HG03571 (cell line): ENCODE measurements at regions not wholly inside any gene's neighbourhood (a gene's known extent, or its start where the extent isn't known, plus 50 kb on each side); places are given as distances from the start of the nearest gene placed in this dataset.

Experiments used
- ATAC-seq: cut with Tn5 transposase; IDR thresholded peaks from one replicate; pipeline ENCODE4 v1.9.1; 2021; ENCODE audit not compliant: unreplicated experiment

DNA sequence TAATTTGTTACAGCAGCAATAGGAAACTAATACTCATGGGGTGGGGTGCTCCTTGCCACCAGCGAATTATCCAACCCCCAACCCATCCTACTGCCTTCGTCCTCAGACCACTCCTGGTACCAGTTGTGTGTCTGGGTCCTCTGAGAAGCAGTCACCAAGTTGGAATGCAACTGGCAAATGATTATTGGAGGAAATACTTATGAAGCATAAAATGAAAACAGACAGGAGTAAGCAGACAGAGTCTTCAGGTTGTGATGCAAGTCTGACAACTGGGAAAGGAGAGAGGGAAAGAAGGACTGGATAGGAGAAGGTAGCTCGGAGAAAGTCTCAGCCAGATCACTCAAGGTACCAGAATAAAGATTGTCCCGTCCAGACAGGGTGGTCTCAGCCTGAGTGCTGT is 181.1 kb upstream of the ARID2 start:
- ATAC-seq: no peak

DNA sequence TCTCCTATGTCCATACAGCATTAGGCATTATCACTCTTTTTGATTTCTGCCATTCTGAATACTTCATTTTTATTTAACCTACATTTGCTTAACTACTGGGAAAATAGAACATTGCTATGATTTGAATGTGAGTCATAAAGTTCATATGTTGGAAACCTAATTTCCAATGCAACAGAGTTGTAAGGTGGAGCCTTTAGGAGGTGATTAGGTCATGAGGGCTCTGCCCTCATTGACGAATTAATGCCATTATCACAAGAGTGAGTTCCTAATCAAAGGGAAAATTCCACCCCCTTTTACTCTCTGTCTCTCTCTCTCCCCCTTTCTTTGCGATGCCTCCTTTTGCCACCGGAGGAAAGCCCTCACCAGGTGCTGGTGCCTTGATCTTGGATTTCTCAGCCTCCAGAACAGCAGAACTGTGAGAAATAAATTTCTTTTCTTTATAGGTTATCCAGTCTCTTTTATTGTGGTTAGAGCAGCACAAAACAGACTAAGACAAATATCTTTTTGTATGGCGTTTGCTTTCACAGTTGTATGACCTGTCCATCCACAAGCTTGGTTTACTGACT is 180.1 kb upstream of the ARID2 start:
- no peak for ATAC-seq

DNA sequence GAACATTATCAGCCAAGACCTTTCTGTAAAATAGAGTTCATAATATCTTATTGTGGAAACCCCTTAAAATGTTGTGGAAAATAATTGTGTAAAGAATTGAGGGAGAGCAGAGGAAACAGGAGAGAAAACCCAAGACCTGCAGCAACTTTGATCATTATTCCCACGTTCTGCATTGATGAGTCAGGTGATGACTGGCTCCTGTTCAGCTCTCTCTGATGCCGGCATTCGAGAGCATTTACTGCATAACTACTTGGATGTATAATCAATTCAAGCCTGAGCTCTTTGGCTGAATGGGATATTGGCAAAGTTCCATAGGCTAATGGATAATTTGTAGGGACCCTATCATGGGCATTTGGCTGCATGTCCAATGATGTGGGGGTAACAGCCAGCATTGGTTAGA is 176.3 kb upstream of the ARID2 start:
- ATAC-seq: no peak

GRCh38 chr12:45557016-45557415 is 172.5 kb upstream of the ARID2 start:
- no peak for ATAC-seq

GRCh38 chr12:45558353-45558752 is 171.2 kb upstream of the ARID2 start:
- ATAC-seq: no peak

- ATAC-seq: no peak
Measured at GRCh38 chr12:45559537-45559936, 170.0 kb upstream of the ARID2 start.

DNA sequence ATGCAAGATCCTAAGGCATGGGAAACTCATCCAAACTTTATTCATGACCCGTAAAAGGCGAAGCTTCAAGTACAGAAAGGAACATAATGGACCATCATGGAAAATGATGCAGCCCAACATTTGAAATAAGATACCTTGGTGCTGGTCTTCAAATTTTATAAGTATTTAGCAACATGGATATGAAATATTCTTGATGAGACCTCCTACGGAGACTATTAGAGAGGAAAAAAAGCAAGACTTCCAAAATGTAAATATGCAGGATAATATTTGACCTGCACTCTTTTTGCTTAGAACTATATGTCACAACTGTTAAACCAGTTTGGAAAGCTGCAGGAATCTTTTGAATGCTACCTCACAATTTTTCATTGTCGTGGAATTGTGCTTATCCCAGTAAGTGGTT is 168.8 kb upstream of the ARID2 start:
- no peak for ATAC-seq

DNA sequence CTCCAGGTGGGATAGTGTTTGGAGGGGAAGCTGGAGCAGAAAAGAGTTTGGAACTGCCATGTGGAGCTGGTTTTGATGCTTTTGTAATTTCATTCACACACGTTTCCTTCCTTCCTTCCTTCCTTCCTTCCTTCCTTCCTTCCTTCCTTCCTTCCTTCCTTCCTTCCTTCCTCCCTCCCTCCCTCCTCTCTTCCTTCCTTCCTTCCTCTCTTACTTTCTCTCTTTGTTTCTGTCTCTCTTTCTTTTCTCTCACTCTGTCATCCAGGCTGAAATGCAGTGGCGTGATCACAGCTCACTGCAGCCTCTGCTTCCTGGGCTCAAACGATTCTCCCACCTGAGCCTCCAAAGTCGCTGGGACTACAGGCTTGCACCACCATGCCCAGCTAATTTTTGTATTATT is 168.0 kb upstream of the ARID2 start:
- ATAC-seq: no peak

DNA sequence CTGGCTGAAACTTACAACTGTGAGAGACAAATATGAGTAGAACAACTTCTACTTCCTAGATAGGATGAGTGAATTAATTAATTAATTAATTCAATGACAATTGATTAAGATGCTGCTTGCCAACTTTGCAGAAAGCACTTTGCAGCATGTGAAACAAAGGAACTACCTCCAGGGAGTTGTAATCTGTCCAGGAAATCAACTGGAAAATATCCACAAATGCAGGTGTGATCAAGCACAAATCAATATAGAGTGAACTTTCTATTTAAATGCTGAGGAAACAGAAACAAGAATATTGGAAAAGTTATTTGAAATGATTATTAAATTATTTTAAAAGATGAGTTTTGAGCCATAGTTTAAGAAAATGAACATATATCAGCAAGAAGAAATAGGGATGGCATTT is 163.9 kb upstream of the ARID2 start:
- ATAC-seq: no peak

DNA sequence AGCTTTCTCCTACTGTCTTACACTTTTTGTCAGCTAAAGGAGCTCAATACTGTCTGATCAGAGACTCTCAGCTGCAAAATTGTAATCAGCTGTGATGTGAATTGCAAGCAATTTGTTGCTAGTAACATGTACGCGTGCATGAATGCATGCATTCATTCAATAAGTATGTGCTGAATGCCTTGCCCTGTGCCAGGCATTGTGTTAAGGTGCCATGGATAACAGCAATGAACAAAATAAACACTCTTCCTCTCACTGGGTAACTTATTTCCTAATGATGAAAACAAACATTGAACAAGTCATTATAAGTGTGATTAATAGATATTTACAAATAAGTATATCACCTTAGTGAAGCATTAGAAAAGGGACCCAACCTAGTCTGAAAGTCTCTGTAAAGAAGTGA is 163.2 kb upstream of the ARID2 start:
- ATAC-seq: no peak

GRCh38 chr12:45568808-45569207 is 160.7 kb upstream of the ARID2 start:
- no peak for ATAC-seq

DNA sequence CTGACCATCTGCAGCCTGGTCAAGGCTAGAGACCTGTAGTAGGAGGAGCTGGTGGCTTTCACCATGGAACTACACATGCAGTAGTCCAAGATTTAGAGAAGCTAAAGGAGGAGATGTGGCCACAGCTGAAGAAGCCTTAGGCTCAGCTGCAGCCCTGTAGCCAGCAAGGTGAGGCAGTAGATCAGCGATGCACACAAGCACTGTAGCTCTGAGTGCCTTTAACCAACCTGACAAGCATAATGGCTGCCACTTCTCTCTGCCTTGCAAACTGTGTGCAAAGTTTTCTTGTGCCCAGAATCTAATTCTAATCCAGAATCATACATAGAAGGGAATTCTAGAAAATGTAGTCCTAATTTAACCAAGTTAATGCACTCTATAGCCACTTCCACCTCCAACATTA is 159.0 kb upstream of the ARID2 start:
- no peak for ATAC-seq

GRCh38 chr12:45572114-45572513 is 157.4 kb upstream of the ARID2 start:
- ATAC-seq: no peak

- peak; percentile 46 for ATAC-seq
Measured at GRCh38 chr12:45575417-45575816, 154.1 kb upstream of the ARID2 start.

GRCh38 chr12:45575823-45576475 is 153.6 kb upstream of the ARID2 start:
- ATAC-seq: peak; percentile 82

GRCh38 chr12:45577844-45578399 is 151.6 kb upstream of the ARID2 start:
- ATAC-seq: no peak

- ATAC-seq: no peak
Measured at GRCh38 chr12:45580356-45580969, 149.0 kb upstream of the ARID2 start.

DNA sequence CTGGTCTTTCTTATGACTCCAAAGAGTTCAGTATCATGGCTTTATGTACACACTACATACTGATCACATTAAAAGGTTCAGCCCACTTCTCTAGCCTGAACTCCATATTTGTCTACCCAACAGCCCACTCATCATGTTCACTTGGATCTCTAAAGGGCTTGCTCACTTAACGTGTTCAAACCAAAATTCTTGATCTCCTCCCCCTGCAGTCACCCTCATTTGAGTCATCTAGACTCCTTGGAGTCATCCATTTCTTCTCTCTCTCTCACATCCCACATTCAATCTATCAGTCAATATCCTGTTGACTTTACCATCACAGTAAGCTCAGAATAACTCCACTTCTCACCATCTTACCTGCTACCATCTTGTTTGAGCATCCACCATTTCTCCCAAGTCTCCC is 148.4 kb upstream of the ARID2 start:
- ATAC-seq: no peak

GRCh38 chr12:45582536-45582935 is 147.0 kb upstream of the ARID2 start:
- ATAC-seq: no peak

GRCh38 chr12:45582986-45583659 is 146.4 kb upstream of the ARID2 start:
- ATAC-seq: no peak

- no peak for ATAC-seq
Measured at GRCh38 chr12:45584336-45584735, 145.2 kb upstream of the ARID2 start.
